Endodermal cell (in vitro differentiated cells): ENCODE measurements at regions not wholly inside any gene's neighbourhood (a gene's known extent, or its start where the extent isn't known, plus 50 kb on each side); places are given as distances from the start of the nearest gene placed in this dataset.

ENCODE experiments used
- DNase-seq: peaks from one replicate; pipeline ENCODE4 v3.0.0-alpha.2; 2017
- H3K27ac ChIP-seq: 2 replicates; pipeline ENCODE4 v1.5.1; 2013; ENCODE audit warnings: mild to moderate bottlenecking, low read depth, low read length, moderate library complexity
- H3K27me3 ChIP-seq: 2 replicates; pipeline ENCODE4 v1.6.1; 2013; ENCODE audit warnings: mild to moderate bottlenecking, low read length, moderate library complexity; ENCODE audit not compliant: insufficient read depth, control insufficient read depth, poor library complexity, severe bottlenecking
- H3K36me3 ChIP-seq: 2 replicates; pipeline ENCODE4 v1.7.0; 2013; ENCODE audit warnings: mild to moderate bottlenecking, low read length, moderate library complexity; ENCODE audit not compliant: control insufficient read depth, insufficient read depth
- H3K4me1 ChIP-seq: one replicate; pipeline ENCODE4 v1.7.0; 2013; ENCODE audit warnings: low read length; ENCODE audit not compliant: control insufficient read depth, insufficient read depth
- H3K4me3 ChIP-seq: 2 replicates; pipeline ENCODE4 v1.5.1; 2013; ENCODE audit warnings: mild to moderate bottlenecking, low read length, moderate library complexity
- H3K9ac ChIP-seq: 2 replicates; pipeline ENCODE4 v1.6.1; 2013; ENCODE audit warnings: mild to moderate bottlenecking, low read length, moderate library complexity; ENCODE audit not compliant: poor library complexity, severe bottlenecking; ENCODE audit errors: extremely low read depth
- H3K9me3 ChIP-seq: 2 replicates; pipeline ENCODE4 v1.6.1; 2013; ENCODE audit warnings: mild to moderate bottlenecking, low read length, moderate library complexity; ENCODE audit not compliant: control insufficient read depth
- H3K27ac Mint-ChIP-seq: 2 replicates; pipeline ENCODE4 v1.8.0; 2020; ENCODE audit warnings: mixed read lengths
- H3K27me3 Mint-ChIP-seq: 2 replicates; pipeline ENCODE4 v1.8.0; 2021; ENCODE audit warnings: mild to moderate bottlenecking, mixed read lengths; ENCODE audit not compliant: insufficient read depth
- H3K36me3 Mint-ChIP-seq: 2 replicates; pipeline ENCODE4 v1.8.0; 2020; ENCODE audit warnings: low read depth, mixed read lengths
- H3K4me1 Mint-ChIP-seq: 2 replicates; pipeline ENCODE4 v1.8.0; 2020; ENCODE audit warnings: mixed read lengths
- H3K4me3 Mint-ChIP-seq: 2 replicates; pipeline ENCODE4 v1.8.0; 2020; ENCODE audit warnings: mild to moderate bottlenecking, moderate library complexity, mixed read lengths
- H3K9me3 Mint-ChIP-seq: 2 replicates; pipeline ENCODE4 v1.8.0; 2020; ENCODE audit warnings: mild to moderate bottlenecking, mixed read lengths
- CTCF ChIP-seq: fragments of 200-600 bp; sonication (generic); conservative IDR thresholded peaks from 2 replicates; pipeline ENCODE4 v1.5.0; 2021; ENCODE audit warnings: antibody characterized with exemption, mild to moderate bottlenecking
- WGBS, 2 experiments: methylation state at CpG; one replicate each; pipeline versions ENCODE4 v1.1.5 to v1.1.7; 2013; ENCODE audit warnings: missing lambda C conversion rate in 2 of 2, mixed read lengths in 1 of 2; ENCODE audit not compliant: insufficient coverage in 1 of 2, insufficient read length in 1 of 2; 5-methylcytosine and 5-hydroxymethylcytosine counted together

- H3K4me3 Mint-ChIP-seq: no peak overlapping the region
- 100% methylated on average over 4 of the region's 5 CpGs; no CpG with 5 or more reads in 1 of the 2 experiments for WGBS, 2 experiments
- H3K27me3 Mint-ChIP-seq: no peaks in the 10 kb centered on the region
- Histone ChIP-seq H3K27ac (no peak overlapping the region), H3K9ac (no peak overlapping the region), H3K4me1 (no peaks in the 10 kb centered on the region), H3K27me3 (no peaks in the 10 kb centered on the region), H3K4me3 (no peak overlapping the region), H3K36me3 (no peaks in the 10 kb centered on the region), H3K9me3 (no peaks in the 10 kb centered on the region)
- no peaks in the 10 kb centered on the region for H3K4me1 Mint-ChIP-seq
- DNase-seq: no peak
- H3K9me3 Mint-ChIP-seq: peaks cover 22% of the 10 kb centered on the region
- no peak overlapping the region for H3K27ac Mint-ChIP-seq
- TF ChIP-seq CTCF: no peak
- no peaks in the 10 kb centered on the region for H3K36me3 Mint-ChIP-seq
Observed at GRCh38 chrX:37287741-37288444, 61.3 kb upstream of the PRRG1 start.

GRCh38 chrX:37291924-37292323 is 57.2 kb upstream of the PRRG1 start:
- Histone ChIP-seq H3K27ac (no peak overlapping the region), H3K27me3 (no peaks in the 10 kb centered on the region), H3K4me3 (no peak overlapping the region), H3K4me1 (no peaks in the 10 kb centered on the region), H3K36me3 (no peaks in the 10 kb centered on the region), H3K9ac (no peak overlapping the region), H3K9me3 (no peaks in the 10 kb centered on the region)
- Mint-ChIP-seq H3K36me3 (no peaks in the 10 kb centered on the region), H3K4me1 (no peaks in the 10 kb centered on the region), H3K27ac (no peak overlapping the region), H3K9me3 (peaks cover 58% of the 10 kb centered on the region), H3K4me3 (no peak overlapping the region), H3K27me3 (no peaks in the 10 kb centered on the region)
- no peak for DNase-seq
- 59% methylated on average over 1 of the region's 1 CpG; no CpG with 5 or more reads in 1 of the 2 experiments for WGBS, 2 experiments
- TF ChIP-seq CTCF: no peak
